ENCODE measurements at regions not wholly inside any gene's neighbourhood (a gene's known extent, or its start where the extent isn't known, plus 50 kb on each side); places are given as distances from the start of the nearest gene placed in this dataset.

GRCh38 chr6:106792536-106793236, 163.3 kb downstream of the QRSL1 start:
- no peaks in the 10 kb centered on the region for H3F3A ChIP-seq (ENCODE audit: low read depth)
- H3K9ac ChIP-seq, result no peak overlapping the region
- H3K4me1 ChIP-seq, result no peaks in the 10 kb centered on the region
- no peaks in the 10 kb centered on the region for H3K36me3 ChIP-seq
- H3K4me3 Mint-ChIP-seq, result no peak overlapping the region
- no peak overlapping the region for H3K27ac ChIP-seq
- H3K4me2 ChIP-seq, result no peak overlapping the region
- no peaks in the 10 kb centered on the region for H3K79me2 ChIP-seq (ENCODE audit: low read depth)
- no peaks in the 10 kb centered on the region for H3K27me3 ChIP-seq
- H3K9me3 ChIP-seq (ENCODE audit: low read depth), result no peaks in the 10 kb centered on the region
- H3K27me3 Mint-ChIP-seq (ENCODE audit: insufficient read depth, low read depth), result peaks cover 3% of the 10 kb centered on the region
- peaks cover 10% of the 10 kb centered on the region for H3K4me1 Mint-ChIP-seq
- H3K9me3 Mint-ChIP-seq, result no peaks in the 10 kb centered on the region
- H2AFZ ChIP-seq (replicated peaks), result no peak overlapping the region
- no peaks in the 10 kb centered on the region for H4K20me1 ChIP-seq (ENCODE audit: low read depth)
- no peak overlapping the region for H3K4me3 ChIP-seq
- no peaks in the 10 kb centered on the region for H3K36me3 Mint-ChIP-seq
- TF ChIP-seq EZH2phosphoT487 (IDR thresholded peaks at IDR 0.05), result no peak
- no peak for TF ChIP-seq EZH2 (IDR thresholded peaks at IDR 0.05)
- TF ChIP-seq CTCF (IDR thresholded peaks at IDR 0.05), result no peak
- DNase-seq (ENCODE audit: low spot score), result no peak
- H3K27ac Mint-ChIP-seq, result no peak overlapping the region

- Histone ChIP-seq H3K79me2 (ENCODE audit: low read depth) (no peaks in the 10 kb centered on the region), H3K27me3 (no peaks in the 10 kb centered on the region), H3K4me2 (no peak overlapping the region), H3K9me3 (ENCODE audit: low read depth) (no peaks in the 10 kb centered on the region), H3K9ac (no peak overlapping the region), H3K36me3 (no peaks in the 10 kb centered on the region), H4K20me1 (ENCODE audit: low read depth) (no peaks in the 10 kb centered on the region), H3K4me1 (no peaks in the 10 kb centered on the region), H3F3A (ENCODE audit: low read depth) (no peaks in the 10 kb centered on the region), H2AFZ (replicated peaks) (no peak overlapping the region), H3K27ac (no peak overlapping the region), H3K4me3 (no peak overlapping the region)
- no peaks in the 10 kb centered on the region for H3K36me3 Mint-ChIP-seq
- peaks cover 3% of the 10 kb centered on the region for H3K27me3 Mint-ChIP-seq (ENCODE audit: insufficient read depth, low read depth)
- TF ChIP-seq EZH2 (IDR thresholded peaks at IDR 0.05) (no peak), EZH2phosphoT487 (IDR thresholded peaks at IDR 0.05) (no peak), CTCF (IDR thresholded peaks at IDR 0.05) (no peak)
- peaks cover 10% of the 10 kb centered on the region for H3K4me1 Mint-ChIP-seq
- no peak overlapping the region for H3K4me3 Mint-ChIP-seq
- H3K27ac Mint-ChIP-seq, result no peak overlapping the region
- no peaks in the 10 kb centered on the region for H3K9me3 Mint-ChIP-seq
- no peak for DNase-seq (ENCODE audit: low spot score)
These were observed 161.6 kb downstream of the QRSL1 start for GRCh38 chr6:106790935-106791334.

GRCh38 chr6:106790149-106790770, 160.9 kb downstream of the QRSL1 start:
- Histone ChIP-seq H3K4me1 (no peaks in the 10 kb centered on the region), H2AFZ (replicated peaks) (no peak overlapping the region)
- peak overlapping the region; percentile 70 for H3K27ac Mint-ChIP-seq

More at GRCh38 chr6:106790149-106790770, 160.9 kb downstream of the QRSL1 start:
- Histone ChIP-seq H3K27ac (no peak overlapping the region), H3F3A (ENCODE audit: low read depth) (no peaks in the 10 kb centered on the region), H3K36me3 (no peaks in the 10 kb centered on the region), H3K79me2 (ENCODE audit: low read depth) (no peaks in the 10 kb centered on the region), H3K4me2 (no peak overlapping the region), H3K27me3 (no peaks in the 10 kb centered on the region), H4K20me1 (ENCODE audit: low read depth) (no peaks in the 10 kb centered on the region), H3K9me3 (ENCODE audit: low read depth) (no peaks in the 10 kb centered on the region), H3K4me3 (no peak overlapping the region), H3K9ac (no peak overlapping the region)
- Mint-ChIP-seq H3K27me3 (ENCODE audit: insufficient read depth, low read depth) (peaks cover 3% of the 10 kb centered on the region), H3K9me3 (no peaks in the 10 kb centered on the region), H3K4me3 (no peak overlapping the region), H3K4me1 (peaks cover 10% of the 10 kb centered on the region), H3K36me3 (no peaks in the 10 kb centered on the region)
- no peak for TF ChIP-seq EZH2phosphoT487 (IDR thresholded peaks at IDR 0.05)
- no peak for DNase-seq (ENCODE audit: low spot score)

Measured in neural progenitor cell (in vitro differentiated cells).